ENCODE measurements at regions not wholly inside any gene's neighbourhood (a gene's known extent, or its start where the extent isn't known, plus 50 kb on each side); places are given as distances from the start of the nearest gene placed in this dataset.

GRCh38 chr4:108355902-108356535 is 187.3 kb upstream of the LEF1 start:
- peak; percentile 88 for DNase-seq
- Histone ChIP-seq H3K9me3 (no peaks in the 10 kb centered on the region), H3K4me3 (ENCODE audit: low read depth, low read length) (no peak overlapping the region), H3K27me3 (no peaks in the 10 kb centered on the region), H3K36me3 (no peaks in the 10 kb centered on the region), H3K4me1 (peaks cover 40% of the 10 kb centered on the region)
- no peak for TF ChIP-seq CTCF (IDR thresholded peaks at IDR 0.05; ENCODE audit: low read depth, low read length)

DNA sequence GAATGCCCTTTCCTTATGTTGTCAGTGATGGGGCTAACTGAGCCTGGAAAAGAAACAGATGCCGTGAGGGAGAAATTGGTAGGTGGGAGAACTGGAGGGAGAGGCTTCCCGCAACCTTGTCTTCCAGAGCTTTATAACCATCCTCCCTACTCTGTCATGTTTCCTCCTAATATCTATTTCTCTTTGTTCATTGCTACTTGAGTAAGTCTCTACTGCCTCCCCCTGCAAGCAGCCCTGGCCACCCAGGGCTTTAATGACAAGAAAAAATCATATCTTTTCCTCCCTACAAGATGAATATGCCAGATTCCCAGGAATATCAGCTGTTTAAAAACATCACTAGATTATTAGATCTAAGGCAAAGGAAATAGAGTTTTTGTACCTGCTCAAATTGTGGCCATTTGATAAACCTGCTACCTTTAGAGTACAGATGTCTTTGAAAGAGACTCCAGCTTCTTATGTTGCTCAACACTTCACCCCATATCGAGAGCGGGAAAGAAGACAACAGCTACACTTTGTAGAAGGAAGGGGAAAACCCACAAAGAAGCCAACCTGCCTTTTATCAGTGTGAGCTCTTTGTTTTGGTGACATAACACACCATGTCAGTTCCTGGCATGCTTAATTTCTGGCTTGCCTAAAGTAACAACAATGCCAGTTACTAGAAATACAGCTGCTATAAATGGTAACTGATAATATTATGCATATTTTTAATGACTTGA is 186.6 kb upstream of the LEF1 start:
- TF ChIP-seq CTCF (IDR thresholded peaks at IDR 0.05; ENCODE audit: low read depth, low read length), result no peak
- Histone ChIP-seq H3K9me3 (no peaks in the 10 kb centered on the region), H3K27me3 (no peaks in the 10 kb centered on the region), H3K4me3 (ENCODE audit: low read depth, low read length) (no peak overlapping the region), H3K36me3 (no peaks in the 10 kb centered on the region), H3K4me1 (peaks cover 41% of the 10 kb centered on the region)
- DNase-seq, result no peak

DNA sequence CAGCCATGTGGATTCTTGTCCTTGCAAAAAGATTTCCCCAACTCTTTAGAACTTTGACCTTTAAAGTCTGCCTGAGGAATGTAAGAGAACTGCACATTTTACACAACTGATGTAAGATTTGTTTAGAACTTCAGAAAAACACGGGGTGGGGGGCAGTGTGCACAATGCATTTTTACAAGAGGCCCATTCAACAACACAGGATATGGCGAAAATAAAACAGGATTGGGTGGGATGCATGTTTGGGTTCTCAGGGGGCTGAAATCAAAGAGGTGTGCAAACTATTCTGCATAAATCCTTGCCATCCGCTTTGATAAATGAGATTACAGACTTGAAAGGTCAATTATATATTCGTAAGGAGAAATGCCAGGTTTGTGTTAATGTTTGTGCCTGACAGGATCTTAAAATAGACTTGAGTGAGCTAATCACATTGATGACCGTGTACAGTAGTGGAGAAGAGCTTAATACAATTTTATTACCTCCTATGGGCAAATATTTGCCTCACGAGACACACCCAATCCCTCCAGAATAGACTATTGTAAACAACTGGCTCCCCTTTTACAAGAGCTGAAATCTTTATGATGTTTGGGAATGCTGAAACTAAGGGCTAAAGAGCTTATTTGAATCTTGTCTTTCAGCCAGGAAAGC is 184.1 kb upstream of the LEF1 start:
- Histone ChIP-seq H3K4me3 (ENCODE audit: low read depth, low read length) (no peak overlapping the region), H3K9me3 (no peaks in the 10 kb centered on the region), H3K4me1 (peaks cover 49% of the 10 kb centered on the region), H3K36me3 (no peaks in the 10 kb centered on the region), H3K27me3 (no peaks in the 10 kb centered on the region)
- no peak for TF ChIP-seq CTCF (IDR thresholded peaks at IDR 0.05; ENCODE audit: low read depth, low read length)
- DNase-seq, result no peak

GRCh38 chr4:108351791-108352190 is 183.1 kb upstream of the LEF1 start:
- Histone ChIP-seq H3K4me3 (ENCODE audit: low read depth, low read length) (no peak overlapping the region), H3K9me3 (no peaks in the 10 kb centered on the region), H3K27me3 (no peaks in the 10 kb centered on the region), H3K4me1 (peaks cover 44% of the 10 kb centered on the region), H3K36me3 (no peaks in the 10 kb centered on the region)
- no peak for TF ChIP-seq CTCF (IDR thresholded peaks at IDR 0.05; ENCODE audit: low read depth, low read length)
- DNase-seq, result no peak

DNA sequence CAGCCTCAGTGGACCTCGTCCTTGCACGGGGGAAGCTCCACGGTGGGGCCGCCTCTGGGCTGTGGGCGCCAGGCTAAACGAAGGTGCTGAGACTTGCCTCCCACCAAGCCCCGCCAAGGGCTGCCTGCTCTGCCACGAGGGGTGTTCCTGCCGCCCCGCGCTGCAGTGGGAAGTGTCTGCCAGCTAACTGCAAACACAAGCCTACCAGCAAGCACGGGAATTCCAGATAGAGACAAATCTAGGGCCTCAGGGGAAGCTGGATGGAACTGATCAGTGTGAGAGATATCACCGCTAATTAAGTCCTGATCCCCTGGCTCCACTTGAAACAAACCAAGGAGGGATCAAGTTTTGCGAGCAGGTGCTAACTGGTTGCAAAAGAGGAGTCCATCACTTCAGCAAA is 181.6 kb upstream of the LEF1 start:
- H3K27me3 ChIP-seq, result no peaks in the 10 kb centered on the region
- H3K36me3 ChIP-seq, result no peaks in the 10 kb centered on the region
- peak overlapping the region; percentile 11 for H3K4me3 ChIP-seq (ENCODE audit: low read depth, low read length)
- peaks cover 39% of the 10 kb centered on the region for H3K4me1 ChIP-seq
- TF ChIP-seq CTCF (IDR thresholded peaks at IDR 0.05; ENCODE audit: low read depth, low read length), result no peak
- no peaks in the 10 kb centered on the region for H3K9me3 ChIP-seq
- peak; percentile 71 for DNase-seq

DNA sequence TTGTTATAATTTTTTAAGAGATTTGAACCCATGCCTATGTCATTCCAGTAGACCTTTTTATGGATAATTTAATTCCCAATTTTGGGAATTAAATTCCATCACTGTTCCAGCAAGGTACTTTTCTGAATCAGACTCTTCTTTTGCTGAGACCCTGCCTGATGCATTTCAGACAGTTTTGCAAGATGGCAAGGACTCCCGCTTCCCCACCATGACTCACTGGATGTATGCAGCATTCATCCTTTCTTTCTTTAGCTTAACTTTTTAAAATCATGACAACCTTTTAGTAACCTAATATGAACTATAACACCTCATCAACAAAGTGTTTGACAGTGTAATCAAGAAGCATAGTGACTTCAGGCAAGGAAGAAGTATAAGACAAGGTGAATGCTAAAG is 178.1 kb upstream of the LEF1 start:
- no peak for DNase-seq
- H3K4me3 ChIP-seq (ENCODE audit: low read depth, low read length), result no peak overlapping the region
- no peak for TF ChIP-seq CTCF (IDR thresholded peaks at IDR 0.05; ENCODE audit: low read depth, low read length)
- peaks cover 27% of the 10 kb centered on the region for H3K4me1 ChIP-seq
- no peaks in the 10 kb centered on the region for H3K36me3 ChIP-seq
- H3K27me3 ChIP-seq, result no peaks in the 10 kb centered on the region
- H3K9me3 ChIP-seq, result no peaks in the 10 kb centered on the region

Measured in BE2C (cell line).